Suppressor macrophage treated with lipopolysaccharide for 4 hours (primary cell): ENCODE measurements at regions not wholly inside any gene's neighbourhood (a gene's known extent, or its start where the extent isn't known, plus 50 kb on each side); places are given as distances from the start of the nearest gene placed in this dataset.
A peak's percentile ranks its signal among the peaks of the same experiment; 100 is the strongest.

ENCODE experiments used
- DNase-seq: peaks from one replicate; pipeline ENCODE4 v3.0.0-alpha.2; 2020

GRCh38 chr17:77867308-77867781, 91.2 kb upstream of the TNRC6C start:
- DNase-seq: peak; percentile 50

GRCh38 chr17:77867976-77868713, 90.4 kb upstream of the TNRC6C start:
- DNase-seq: no peak

GRCh38 chr17:77869041-77869599, 89.4 kb upstream of the TNRC6C start:
- no peak for DNase-seq

- DNase-seq: peak; percentile 65
Observed at GRCh38 chr17:77869665-77870132, 88.8 kb upstream of the TNRC6C start.

GRCh38 chr17:77872199-77872598, 86.3 kb upstream of the TNRC6C start:
- DNase-seq: no peak

- no peak for DNase-seq
Observed at GRCh38 chr17:77872714-77873499, 85.6 kb upstream of the TNRC6C start.

- no peak for DNase-seq
Observed at GRCh38 chr17:77873500-77874302, 84.8 kb upstream of the TNRC6C start.

- no peak for DNase-seq
Observed at GRCh38 chr17:77874303-77875050, 84.0 kb upstream of the TNRC6C start.

- no peak for DNase-seq
Observed at GRCh38 chr17:77875051-77875780, 83.3 kb upstream of the TNRC6C start.

- DNase-seq: peak; percentile 52
Observed at GRCh38 chr17:77875881-77876509, 82.5 kb upstream of the TNRC6C start.

- DNase-seq: no peak
Observed at GRCh38 chr17:77877036-77877435, 81.5 kb upstream of the TNRC6C start.

- DNase-seq: no peak
Observed at GRCh38 chr17:77877646-77878355, 80.7 kb upstream of the TNRC6C start.

- DNase-seq: no peak
Observed at GRCh38 chr17:77879226-77879895, 79.1 kb upstream of the TNRC6C start.

- DNase-seq: no peak
Observed at GRCh38 chr17:77879896-77880280, 78.6 kb upstream of the TNRC6C start.

GRCh38 chr17:77880711-77881450, 77.6 kb upstream of the TNRC6C start:
- no peak for DNase-seq

- DNase-seq: peak; percentile 92
Observed at GRCh38 chr17:77881545-77881944, 77.0 kb upstream of the TNRC6C start.

GRCh38 chr17:77882040-77882439, 76.5 kb upstream of the TNRC6C start:
- DNase-seq: no peak

- peak; percentile 92 for DNase-seq
Observed at GRCh38 chr17:77882481-77883212, 75.9 kb upstream of the TNRC6C start.
